Right lobe of liver (tissue), 6 donors: ENCODE measurements at regions not wholly inside any gene's neighbourhood (a gene's known extent, or its start where the extent isn't known, plus 50 kb on each side); places are given as distances from the start of the nearest gene placed in this dataset.
"Not testable (repeated sequence)": the region's sequence is repeated elsewhere in the genome, so short reads cannot be mapped to it uniquely, and the experiment has no call there.

Source experiments
- ATAC-seq, 4 donors: fragments of 200-7000 bp; cut with Tn5 transposase; one replicate each; pipeline ENCODE4 v1.9.1; 2020; ENCODE audit warnings: mild to moderate bottlenecking in 4 of 4, moderate library complexity in 4 of 4
- DNase-seq, 3 donors: peaks; one replicate each; pipeline ENCODE4 v3.0.0-alpha.2; 2020
- H3K27ac ChIP-seq, 3 donors: fragments of 200-600 bp; one replicate each; pipeline ENCODE4 v1.8.0; 2022
- H3K27me3 ChIP-seq, 2 donors: fragments of 200-600 bp; one replicate each; pipeline ENCODE4 v1.8.0; 2022
- H3K36me3 ChIP-seq, 4 donors: fragments of 200-600 bp; sonication (generic) in 1 of 4; one replicate each; pipeline versions ENCODE4 v1.5.1 to v1.8.0; 2017 to 2022; ENCODE audit warnings: control low read depth in 1 of 4
- H3K4me1 ChIP-seq, 4 donors: fragments of 200-600 bp; sonication (generic) in 1 of 4; one replicate each; pipeline versions ENCODE4 v1.5.1 to v1.8.0; 2017 to 2022; ENCODE audit warnings: control low read depth in 1 of 4
- H3K4me3 ChIP-seq, 3 donors: fragments of 200-600 bp; one replicate each; pipeline ENCODE4 v1.8.0; 2022
- H3K9me3 ChIP-seq, 4 donors: fragments of 200-600 bp; sonication (generic) in 1 of 4; one replicate each; pipeline versions ENCODE4 v1.5.1 to v1.8.0; 2017 to 2022; ENCODE audit warnings: control low read depth in 1 of 4
- CTCF ChIP-seq, 4 donors: fragments of 200-600 bp in 3 of 4; fragments of 450-650 bp in 1 of 4; IDR thresholded peaks; one replicate each; pipeline versions ENCODE4 v1.5.1 to v1.8.0; 2016 to 2022; ENCODE audit warnings: antibody characterized with exemption in 4 of 4, mild to moderate bottlenecking in 2 of 4
- POLR2A ChIP-seq: fragments of 450-650 bp; IDR thresholded peaks from one replicate; pipeline ENCODE4 v1.6.1; 2017; ENCODE audit warnings: antibody characterized with exemption, mild to moderate bottlenecking
- WGBS: methylation state at CpG from one replicate; pipeline ENCODE4 v1.1.6; 2018; ENCODE audit warnings: low coverage, low lambda C conversion rate; ENCODE audit not compliant: insufficient coverage; ENCODE audit errors: missing lambda C conversion rate; 5-methylcytosine and 5-hydroxymethylcytosine counted together
- intact Hi-C, 2 donors: fragments of 100-400 bp; cut with DNase I; formaldehyde crosslinking; loops; one replicate each; pipeline versions ENCODE4 v1.11.2 to v1.14.1; 2022
- donor health status: DM: no; HTN: yes; CAD: no.
- donor health status: DM: no; HTN: no; CAD: no.
- donor health status: DM: no; HTN: no; CAD: no.
- donor health status: DM: no; HTN: yes; CAD: no.
- donor health status: DM: no; HTN: yes; CAD: no.

- DNase-seq (no peak), ATAC-seq (no peak)
- no peak for TF ChIP-seq CTCF (IDR thresholded peaks at IDR 0.05)
- no peak for TF ChIP-seq POLR2A
- Histone ChIP-seq H3K27me3 (no peaks in the 10 kb centered on the region), H3K9me3 (no peaks in the 10 kb centered on the region), H3K27ac (no peak overlapping the region), H3K36me3 (no peaks in the 10 kb centered on the region), H3K4me3 (no peak overlapping the region), H3K4me1 (no peaks in the 10 kb centered on the region)
- 31% methylated on average over 4 of the region's 4 CpGs for WGBS
- intact Hi-C loops, result no loop called here
Observed at GRCh38 chr7:49703337-49703736, 70.1 kb upstream of the VWC2 start.

- DNase-seq (no peak), ATAC-seq (no peak)
- intact Hi-C loops, result no loop called here
- Histone ChIP-seq H3K4me3 (no peak overlapping the region), H3K27me3 (no peaks in the 10 kb centered on the region), H3K9me3 (no peaks in the 10 kb centered on the region), H3K27ac (no peak overlapping the region), H3K4me1 (no peaks in the 10 kb centered on the region), H3K36me3 (no peaks in the 10 kb centered on the region)
- TF ChIP-seq CTCF (IDR thresholded peaks at IDR 0.05) (no peak), POLR2A (no peak)
- WGBS, result 57% methylated on average over 3 of the region's 3 CpGs
Observed at GRCh38 chr7:49703881-49704280, 69.6 kb upstream of the VWC2 start.

GRCh38 chr7:49706106-49706505, 67.3 kb upstream of the VWC2 start:
- Histone ChIP-seq H3K9me3 (peaks cover 0 to 2% (median 0%) of the 10 kb centered on the region in 4 donors), H3K27ac (no peak overlapping the region), H3K27me3 (no peaks in the 10 kb centered on the region), H3K36me3 (no peaks in the 10 kb centered on the region), H3K4me3 (no peak overlapping the region), H3K4me1 (no peaks in the 10 kb centered on the region)
- TF ChIP-seq POLR2A, result no peak
- TF ChIP-seq CTCF (IDR thresholded peaks at IDR 0.05), result no peak
- no peak for DNase-seq
- intact Hi-C loops, result no loop called here
- 58% methylated on average over 5 of the region's 5 CpGs for WGBS
- ATAC-seq, result no peak

- ATAC-seq, result no peak
- Histone ChIP-seq H3K4me3 (no peak overlapping the region), H3K4me1 (no peaks in the 10 kb centered on the region), H3K36me3 (no peaks in the 10 kb centered on the region), H3K27me3 (no peaks in the 10 kb centered on the region), H3K9me3 (peaks cover 0 to 2% (median 0%) of the 10 kb centered on the region in 4 donors), H3K27ac (no peak overlapping the region)
- TF ChIP-seq POLR2A, result no peak
- TF ChIP-seq CTCF (IDR thresholded peaks at IDR 0.05), result no peak
- intact Hi-C loops, result no loop called here
- no peak for DNase-seq
- WGBS, result 59% methylated on average over 3 of the region's 3 CpGs
Observed at GRCh38 chr7:49707891-49708290, 65.5 kb upstream of the VWC2 start.

- Histone ChIP-seq H3K4me1 (no peaks in the 10 kb centered on the region), H3K36me3 (no peaks in the 10 kb centered on the region), H3K27me3 (no peaks in the 10 kb centered on the region), H3K4me3 (no peak overlapping the region), H3K9me3 (peaks cover 0 to 2% (median 0%) of the 10 kb centered on the region in 4 donors), H3K27ac (no peak overlapping the region)
- 57% methylated on average over 4 of the region's 5 CpGs for WGBS
- no peak for DNase-seq
- TF ChIP-seq POLR2A (no peak), CTCF (IDR thresholded peaks at IDR 0.05) (no peak)
- intact Hi-C loops, result no loop called here
- ATAC-seq, result no peak
Observed at GRCh38 chr7:49708590-49708989, 64.8 kb upstream of the VWC2 start.

- ATAC-seq, H3K27me3 ChIP-seq, DNase-seq, H3K4me1 ChIP-seq, H3K4me3 ChIP-seq, intact Hi-C loops, H3K27ac ChIP-seq, H3K9me3 ChIP-seq, H3K36me3 ChIP-seq: not testable (repeated sequence)
- WGBS, result 74% methylated on average over 4 of the region's 28 CpGs
Observed at GRCh38 chr7:49711072-49711723, 62.2 kb upstream of the VWC2 start.
